ENCODE measurements at regions not wholly inside any gene's neighbourhood (a gene's known extent, or its start where the extent isn't known, plus 50 kb on each side); places are given as distances from the start of the nearest gene placed in this dataset.

DNA sequence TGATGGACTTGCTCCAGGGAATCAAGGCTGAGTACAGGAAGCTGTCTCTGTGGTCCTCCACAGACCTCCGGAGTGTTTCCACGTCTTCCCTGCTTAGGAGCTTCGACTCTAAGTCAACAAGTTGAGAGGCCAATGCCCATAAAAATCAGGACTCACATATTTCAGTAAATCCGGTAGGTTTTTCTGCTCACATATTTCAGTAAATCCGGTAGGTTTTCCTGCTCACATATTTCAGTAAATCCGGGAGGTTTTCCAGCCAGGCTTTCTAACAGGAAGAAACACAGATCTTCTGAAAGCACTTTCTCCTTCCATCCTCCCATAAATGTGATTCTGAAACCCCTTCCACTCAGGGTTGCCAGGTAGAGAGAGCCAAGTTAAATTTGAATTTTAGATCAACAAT, 340.1 kb upstream of the SHH start:
- no peak for DNase-seq (ENCODE audit: low spot score)
- Histone ChIP-seq H3K36me3 (ENCODE audit: control insufficient read depth in 4 of 4, insufficient read depth in 3 of 4, low read depth in 1 of 4, low read length in 3 of 4) (no peaks in the 10 kb centered on the region), H3K9me3 (ENCODE audit: control insufficient read depth in 4 of 4, low read length in 3 of 4) (no peaks in the 10 kb centered on the region), H3K4me3 (ENCODE audit: low read depth in 1 of 3, low read length in 3 of 3) (no peak overlapping the region), H3K27ac (ENCODE audit: low read depth in 1 of 2, low read length in 2 of 2) (no peak overlapping the region), H3K4me1 (ENCODE audit: control insufficient read depth in 4 of 4, insufficient read depth in 4 of 4, low read length in 3 of 4) (peaks cover 0 to 1% (median 0%) of the 10 kb centered on the region in 4 donors), H3K9ac (ENCODE audit: low read depth in 1 of 2, low read length in 2 of 2) (no peak overlapping the region), H3K27me3 (ENCODE audit: control insufficient read depth in 4 of 4, insufficient read depth in 4 of 4, low read length in 3 of 4) (no peaks in the 10 kb centered on the region)
- TF ChIP-seq RAD21 (IDR thresholded peaks at IDR 0.05): peak in 1 of 2 donors; percentile 10
- TF ChIP-seq REST (IDR thresholded peaks at IDR 0.05): no peak
- no peak for TF ChIP-seq FOXA2 (IDR thresholded peaks at IDR 0.05)
- WGBS: 42% methylated on average over 6 of the region's 6 CpGs

- Histone ChIP-seq H3K9me3 (ENCODE audit: control insufficient read depth in 4 of 4, low read length in 3 of 4) (no peaks in the 10 kb centered on the region), H3K4me3 (ENCODE audit: low read depth in 1 of 3, low read length in 3 of 3) (no peak overlapping the region), H3K4me1 (ENCODE audit: control insufficient read depth in 4 of 4, insufficient read depth in 4 of 4, low read length in 3 of 4) (peaks cover 0 to 1% (median 0%) of the 10 kb centered on the region in 4 donors), H3K9ac (ENCODE audit: low read depth in 1 of 2, low read length in 2 of 2) (no peak overlapping the region), H3K36me3 (ENCODE audit: control insufficient read depth in 4 of 4, insufficient read depth in 3 of 4, low read depth in 1 of 4, low read length in 3 of 4) (no peaks in the 10 kb centered on the region), H3K27ac (ENCODE audit: low read depth in 1 of 2, low read length in 2 of 2) (no peak overlapping the region), H3K27me3 (ENCODE audit: control insufficient read depth in 4 of 4, insufficient read depth in 4 of 4, low read length in 3 of 4) (no peaks in the 10 kb centered on the region)
- TF ChIP-seq EGR1 (IDR thresholded peaks at IDR 0.05; ENCODE audit: low read depth in 2 of 2) (no peak), YY1 (IDR thresholded peaks at IDR 0.05) (no peak), GABPA (IDR thresholded peaks at IDR 0.05 in 1 of 2, conservative IDR thresholded peaks at IDR 0.05 in 1 of 2) (no peak), FOXA1 (IDR thresholded peaks at IDR 0.05) (no peak), ATF3 (IDR thresholded peaks at IDR 0.05) (no peak), NR2F2 (IDR thresholded peaks at IDR 0.05) (no peak), FOXA2 (IDR thresholded peaks at IDR 0.05) (no peak), TAF1 (conservative IDR thresholded peaks at IDR 0.05) (no peak), MAX (IDR thresholded peaks at IDR 0.05) (no peak), RXRA (IDR thresholded peaks at IDR 0.05) (no peak), REST (IDR thresholded peaks at IDR 0.05) (no peak), JUND (IDR thresholded peaks at IDR 0.05) (no peak), RAD21 (IDR thresholded peaks at IDR 0.05) (no peak), CTCF (IDR thresholded peaks at IDR 0.05; ENCODE audit: low read depth, low read length, missing input control) (no peak), SP1 (IDR thresholded peaks at IDR 0.05) (no peak)
- TF ChIP-seq, protein P1, sequence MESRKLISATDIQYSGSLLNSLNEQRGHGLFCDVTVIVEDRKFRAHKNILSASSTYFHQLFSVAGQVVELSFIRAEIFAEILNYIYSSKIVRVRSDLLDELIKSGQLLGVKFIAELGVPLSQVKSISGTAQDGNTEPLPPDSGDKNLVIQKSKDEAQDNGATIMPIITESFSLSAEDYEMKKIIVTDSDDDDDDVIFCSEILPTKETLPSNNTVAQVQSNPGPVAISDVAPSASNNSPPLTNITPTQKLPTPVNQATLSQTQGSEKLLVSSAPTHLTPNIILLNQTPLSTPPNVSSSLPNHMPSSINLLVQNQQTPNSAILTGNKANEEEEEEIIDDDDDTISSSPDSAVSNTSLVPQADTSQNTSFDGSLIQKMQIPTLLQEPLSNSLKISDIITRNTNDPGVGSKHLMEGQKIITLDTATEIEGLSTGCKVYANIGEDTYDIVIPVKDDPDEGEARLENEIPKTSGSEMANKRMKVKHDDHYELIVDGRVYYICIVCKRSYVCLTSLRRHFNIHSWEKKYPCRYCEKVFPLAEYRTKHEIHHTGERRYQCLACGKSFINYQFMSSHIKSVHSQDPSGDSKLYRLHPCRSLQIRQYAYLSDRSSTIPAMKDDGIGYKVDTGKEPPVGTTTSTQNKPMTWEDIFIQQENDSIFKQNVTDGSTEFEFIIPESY (IDR thresholded peaks at IDR 0.05): no peak
- DNase-seq (ENCODE audit: low spot score): no peak
- WGBS: 78% methylated on average over 6 of the region's 6 CpGs
Observed at GRCh38 chr7:156151658-156152057, 339.4 kb upstream of the SHH start.
